ENCODE measurements at regions not wholly inside any gene's neighbourhood (a gene's known extent, or its start where the extent isn't known, plus 50 kb on each side); places are given as distances from the start of the nearest gene placed in this dataset.

DNA sequence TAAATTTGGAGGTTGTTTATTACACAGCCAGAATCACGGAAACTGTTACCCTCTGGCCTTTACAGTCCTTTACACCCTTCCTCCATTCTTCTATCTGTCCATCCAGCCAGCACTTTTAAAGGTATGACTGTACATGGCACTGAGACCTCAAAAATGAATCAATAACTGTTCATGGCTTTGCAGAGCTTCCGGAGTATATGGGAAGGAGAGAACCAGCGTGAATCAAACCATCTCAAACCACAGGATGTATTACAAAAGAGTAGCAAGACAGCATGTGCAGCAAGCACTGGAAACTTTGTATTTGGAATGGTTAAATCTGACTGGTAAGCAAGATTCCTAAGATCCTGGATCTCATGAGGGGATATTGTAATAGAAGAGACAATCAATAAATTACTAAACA lies 228.5 kb upstream of the CASK start:
- no peaks in the 10 kb centered on the region for H3K9me2 ChIP-seq (ENCODE audit: insufficient read depth)
- no peaks in the 10 kb centered on the region for H3K79me2 ChIP-seq (ENCODE audit: insufficient read depth)
- TF ChIP-seq EZH2 (IDR thresholded peaks at IDR 0.05; ENCODE audit: insufficient read depth, poor library complexity, severe bottlenecking) = no peak
- no peak overlapping the region for H3K4me3 ChIP-seq
- no peaks in the 10 kb centered on the region for H3K4me1 ChIP-seq (ENCODE audit: insufficient read depth)
- H3F3A ChIP-seq (ENCODE audit: insufficient read depth) = no peaks in the 10 kb centered on the region
- WGBS, 2 experiments (ENCODE audit: low coverage in 1 of 2, low lambda C conversion rate in 2 of 2, missing lambda C conversion rate in 2 of 2) = 19 to 21% methylated on average over 3 of the region's 3 CpGs
- no peaks in the 10 kb centered on the region for H4K20me1 ChIP-seq (ENCODE audit: insufficient read depth)
- H2AFZ ChIP-seq = no peak overlapping the region
- no peak overlapping the region for H3K27ac ChIP-seq
- H3K9ac ChIP-seq = no peak overlapping the region
- H3K36me3 ChIP-seq (ENCODE audit: low read depth) = no peaks in the 10 kb centered on the region
- H3K27me3 ChIP-seq (replicated peaks; ENCODE audit: insufficient read depth) = no peaks in the 10 kb centered on the region
- DNase-seq = no peak
- no peaks in the 10 kb centered on the region for H3K9me3 ChIP-seq (ENCODE audit: low read depth)
- H3K4me2 ChIP-seq (ENCODE audit: unreplicated experiment) = no peak overlapping the region
- in situ Hi-C loops (cut with MboI) = no loop called here

DNA sequence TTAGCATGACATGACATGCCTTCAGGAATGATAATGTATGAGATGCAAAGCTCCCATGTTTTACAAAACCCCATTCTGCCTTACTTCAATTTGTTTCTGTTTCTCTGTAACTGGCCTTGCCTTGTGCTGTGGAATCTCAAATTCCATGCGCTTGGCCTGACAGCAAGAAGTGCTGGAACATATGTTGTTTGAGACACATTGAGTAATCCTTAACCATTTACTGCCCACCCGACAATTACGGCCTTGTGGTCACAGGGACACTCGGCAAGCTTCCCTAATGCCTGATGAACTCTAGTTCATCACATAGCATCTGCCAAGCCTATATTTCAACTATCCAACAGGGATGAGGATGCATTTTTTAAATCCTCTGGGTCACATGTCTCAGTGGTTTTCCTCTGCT lies 226.4 kb upstream of the CASK start:
- Histone ChIP-seq H3K9me2 (ENCODE audit: insufficient read depth) (no peaks in the 10 kb centered on the region), H3K9ac (no peak overlapping the region), H3F3A (ENCODE audit: insufficient read depth) (no peaks in the 10 kb centered on the region), H3K4me3 (no peak overlapping the region), H3K9me3 (ENCODE audit: low read depth) (no peaks in the 10 kb centered on the region), H3K36me3 (ENCODE audit: low read depth) (no peaks in the 10 kb centered on the region), H3K79me2 (ENCODE audit: insufficient read depth) (no peaks in the 10 kb centered on the region), H4K20me1 (ENCODE audit: insufficient read depth) (no peaks in the 10 kb centered on the region), H2AFZ (no peak overlapping the region), H3K27ac (no peak overlapping the region), H3K4me2 (ENCODE audit: unreplicated experiment) (no peak overlapping the region), H3K27me3 (replicated peaks; ENCODE audit: insufficient read depth) (no peaks in the 10 kb centered on the region), H3K4me1 (ENCODE audit: insufficient read depth) (no peaks in the 10 kb centered on the region)
- no peak for DNase-seq
- in situ Hi-C loops (cut with MboI) = no loop called here
- TF ChIP-seq EZH2phosphoT487 (IDR thresholded peaks at IDR 0.05; ENCODE audit: insufficient read depth, low read depth) (no peak), EZH2 (IDR thresholded peaks at IDR 0.05; ENCODE audit: insufficient read depth, poor library complexity, severe bottlenecking) (no peak)
- 0 to 6% methylated on average over 4 of the region's 4 CpGs for WGBS, 2 experiments (ENCODE audit: low coverage in 1 of 2, low lambda C conversion rate in 2 of 2, missing lambda C conversion rate in 2 of 2)

DNA sequence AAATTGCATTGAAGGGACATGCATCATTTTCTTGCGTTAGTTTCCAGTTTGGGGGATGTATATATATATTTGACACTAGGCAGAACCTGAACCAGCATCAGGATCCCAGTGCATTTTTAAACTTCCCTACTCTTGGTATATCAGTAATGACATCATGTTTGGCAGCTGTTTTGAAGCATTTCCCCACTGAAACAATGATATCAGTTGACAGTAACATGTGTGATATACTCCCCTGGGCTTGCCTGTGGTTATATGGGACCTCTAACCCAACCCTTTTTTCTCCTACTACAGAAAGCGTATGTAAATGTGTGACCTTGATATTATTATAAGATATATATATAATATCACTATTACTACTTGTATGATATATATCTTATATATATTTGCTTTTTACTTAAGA lies 225.9 kb upstream of the CASK start:
- Histone ChIP-seq H3K27me3 (replicated peaks; ENCODE audit: insufficient read depth) (no peaks in the 10 kb centered on the region), H3K36me3 (ENCODE audit: low read depth) (no peaks in the 10 kb centered on the region), H3K4me3 (no peak overlapping the region), H2AFZ (no peak overlapping the region), H3K9ac (no peak overlapping the region), H3F3A (ENCODE audit: insufficient read depth) (no peaks in the 10 kb centered on the region), H3K4me2 (ENCODE audit: unreplicated experiment) (no peak overlapping the region), H4K20me1 (ENCODE audit: insufficient read depth) (no peaks in the 10 kb centered on the region), H3K27ac (no peak overlapping the region), H3K9me2 (ENCODE audit: insufficient read depth) (no peaks in the 10 kb centered on the region), H3K79me2 (ENCODE audit: insufficient read depth) (no peaks in the 10 kb centered on the region), H3K9me3 (ENCODE audit: low read depth) (no peaks in the 10 kb centered on the region), H3K4me1 (ENCODE audit: insufficient read depth) (no peaks in the 10 kb centered on the region)
- no peak for TF ChIP-seq EZH2 (IDR thresholded peaks at IDR 0.05; ENCODE audit: insufficient read depth, poor library complexity, severe bottlenecking)
- in situ Hi-C loops (cut with MboI) = no loop called here
- no peak for DNase-seq
- 15 to 25% methylated on average over 2 of the region's 2 CpGs for WGBS, 2 experiments (ENCODE audit: low coverage in 1 of 2, low lambda C conversion rate in 2 of 2, missing lambda C conversion rate in 2 of 2)

DNA sequence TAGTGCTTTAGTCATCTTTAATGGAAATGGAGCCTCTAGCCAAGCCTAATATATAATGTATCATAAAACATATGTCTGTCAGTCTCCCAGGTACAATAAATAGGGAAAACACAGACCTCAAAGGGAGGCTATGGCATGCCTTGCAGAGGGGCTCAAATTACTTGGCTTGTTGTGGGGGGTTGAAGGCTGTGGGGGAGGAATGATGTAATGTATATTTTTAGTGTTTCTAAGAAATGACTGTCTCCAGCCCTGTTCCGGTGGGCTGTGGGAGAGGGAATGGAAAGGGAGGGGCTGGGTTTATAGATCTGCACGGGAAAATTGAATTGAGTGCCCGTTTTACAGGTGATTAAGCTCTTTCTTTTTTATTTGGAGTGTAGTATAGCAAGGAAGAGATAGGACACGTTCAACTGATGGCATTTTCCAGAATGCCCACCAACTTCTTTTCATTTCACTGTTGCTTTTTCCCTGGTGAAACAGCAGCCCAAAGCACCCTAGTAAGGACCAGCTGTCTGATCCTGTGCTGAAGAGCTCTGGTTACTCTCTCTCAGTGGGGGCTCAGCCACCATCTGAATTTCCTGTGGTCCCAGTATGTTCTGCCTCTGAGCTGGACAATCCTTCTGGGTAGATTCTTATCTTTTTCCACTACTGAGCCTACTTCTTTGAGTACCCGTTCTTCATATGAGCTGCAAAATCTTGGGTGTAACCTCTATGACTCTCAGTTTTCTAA lies 220.7 kb upstream of the CASK start:
- Histone ChIP-seq H4K20me1 (ENCODE audit: insufficient read depth) (no peaks in the 10 kb centered on the region), H3K4me1 (ENCODE audit: insufficient read depth) (no peaks in the 10 kb centered on the region), H3K36me3 (ENCODE audit: low read depth) (no peaks in the 10 kb centered on the region), H3F3A (ENCODE audit: insufficient read depth) (no peaks in the 10 kb centered on the region), H3K79me2 (ENCODE audit: insufficient read depth) (no peaks in the 10 kb centered on the region), H3K9ac (no peak overlapping the region), H3K9me2 (ENCODE audit: insufficient read depth) (no peaks in the 10 kb centered on the region), H3K4me3 (no peak overlapping the region), H3K27me3 (replicated peaks; ENCODE audit: insufficient read depth) (no peaks in the 10 kb centered on the region), H3K27ac (no peak overlapping the region), H3K9me3 (ENCODE audit: low read depth) (no peaks in the 10 kb centered on the region), H3K4me2 (ENCODE audit: unreplicated experiment) (no peak overlapping the region), H2AFZ (no peak overlapping the region)
- in situ Hi-C loops (cut with MboI) = no loop called here
- TF ChIP-seq EZH2 (IDR thresholded peaks at IDR 0.05; ENCODE audit: insufficient read depth, poor library complexity, severe bottlenecking) (no peak), EZH2phosphoT487 (IDR thresholded peaks at IDR 0.05; ENCODE audit: insufficient read depth, low read depth) (no peak)
- WGBS, 2 experiments (ENCODE audit: low coverage in 1 of 2, low lambda C conversion rate in 2 of 2, missing lambda C conversion rate in 2 of 2) = 0 to 6% methylated on average over 2 to 5 of the region's 5 CpGs
- no peak for DNase-seq

DNA sequence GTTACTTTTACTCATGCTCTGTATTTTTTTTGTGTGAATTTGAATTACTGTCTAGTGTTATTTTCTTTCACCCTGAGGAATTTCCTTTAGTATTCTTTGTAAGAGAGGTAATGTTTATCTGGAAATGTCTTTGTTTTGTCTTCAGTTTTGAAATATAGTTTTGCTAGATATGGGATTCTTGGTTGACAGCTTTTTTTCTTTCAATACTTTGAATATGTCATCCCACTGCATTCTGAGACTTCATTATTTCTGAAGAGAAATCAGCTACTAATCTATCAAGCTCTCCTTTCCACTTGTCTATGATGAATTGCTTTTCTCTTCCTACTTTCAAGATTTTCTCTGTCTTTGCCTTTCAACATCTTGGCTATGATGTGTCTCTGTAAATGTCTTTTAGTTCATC lies 217.0 kb upstream of the CASK start:
- Histone ChIP-seq H3K36me3 (ENCODE audit: low read depth) (no peaks in the 10 kb centered on the region), H3K9ac (no peak overlapping the region), H3K79me2 (ENCODE audit: insufficient read depth) (no peaks in the 10 kb centered on the region), H2AFZ (no peak overlapping the region), H3K4me2 (ENCODE audit: unreplicated experiment) (no peak overlapping the region), H3F3A (ENCODE audit: insufficient read depth) (no peaks in the 10 kb centered on the region), H3K4me1 (ENCODE audit: insufficient read depth) (no peaks in the 10 kb centered on the region), H3K4me3 (no peak overlapping the region), H4K20me1 (ENCODE audit: insufficient read depth) (no peaks in the 10 kb centered on the region), H3K9me2 (ENCODE audit: insufficient read depth) (no peaks in the 10 kb centered on the region), H3K27me3 (replicated peaks; ENCODE audit: insufficient read depth) (no peaks in the 10 kb centered on the region), H3K27ac (no peak overlapping the region), H3K9me3 (ENCODE audit: low read depth) (no peaks in the 10 kb centered on the region)
- TF ChIP-seq EZH2 (IDR thresholded peaks at IDR 0.05; ENCODE audit: insufficient read depth, poor library complexity, severe bottlenecking) (no peak), EZH2phosphoT487 (IDR thresholded peaks at IDR 0.05; ENCODE audit: insufficient read depth, low read depth) (no peak)
- in situ Hi-C loops (cut with MboI) = no loop called here
- no peak for DNase-seq

Data from GM23248 (cell line).